HG02870 (cell line): ENCODE measurements at regions not wholly inside any gene's neighbourhood (a gene's known extent, or its start where the extent isn't known, plus 50 kb on each side); places are given as distances from the start of the nearest gene placed in this dataset.
"Not testable (repeated sequence)": the region's sequence is repeated elsewhere in the genome, so short reads cannot be mapped to it uniquely, and the experiment has no call there.

Source experiments
- ATAC-seq: cut with Tn5 transposase; IDR thresholded peaks from one replicate; pipeline ENCODE4 v1.9.1; 2021; ENCODE audit warnings: mild to moderate bottlenecking, moderate library complexity; ENCODE audit not compliant: unreplicated experiment

- ATAC-seq = no peak
These were observed 375.0 kb upstream of the CCNH start for GRCh38 chr5:87787625-87788256.

GRCh38 chr5:87787086-87787485, 374.4 kb upstream of the CCNH start:
- ATAC-seq = no peak

- no peak for ATAC-seq
These were observed 373.7 kb upstream of the CCNH start for GRCh38 chr5:87786471-87786870.

- ATAC-seq = no peak
These were observed 373.0 kb upstream of the CCNH start for GRCh38 chr5:87785554-87786335.

- no peak for ATAC-seq
These were observed 372.3 kb upstream of the CCNH start for GRCh38 chr5:87784879-87785495.

- no peak for ATAC-seq
These were observed 371.6 kb upstream of the CCNH start for GRCh38 chr5:87784311-87784710.

GRCh38 chr5:87782916-87783315, 370.2 kb upstream of the CCNH start:
- ATAC-seq = no peak

GRCh38 chr5:87781976-87782375, 369.2 kb upstream of the CCNH start:
- ATAC-seq = no peak

GRCh38 chr5:87780831-87781760, 368.4 kb upstream of the CCNH start:
- ATAC-seq = peak; percentile 100

GRCh38 chr5:87778876-87779275, 366.1 kb upstream of the CCNH start:
- ATAC-seq = no peak

- ATAC-seq = no peak
These were observed 365.1 kb upstream of the CCNH start for GRCh38 chr5:87777877-87778276.

GRCh38 chr5:87776785-87777184, 364.1 kb upstream of the CCNH start:
- ATAC-seq = no peak

- ATAC-seq = not testable (repeated sequence)
These were observed 363.6 kb upstream of the CCNH start for GRCh38 chr5:87776302-87776701.

- ATAC-seq = no peak
These were observed 362.5 kb upstream of the CCNH start for GRCh38 chr5:87775228-87775627.

GRCh38 chr5:87774804-87775203, 362.1 kb upstream of the CCNH start:
- no peak for ATAC-seq

GRCh38 chr5:87770601-87771121, 357.9 kb upstream of the CCNH start:
- ATAC-seq = no peak

- ATAC-seq = no peak
These were observed 357.4 kb upstream of the CCNH start for GRCh38 chr5:87770016-87770570.

- ATAC-seq = no peak
These were observed 356.4 kb upstream of the CCNH start for GRCh38 chr5:87769157-87769556.

GRCh38 chr5:87768190-87768589, 355.5 kb upstream of the CCNH start:
- no peak for ATAC-seq

GRCh38 chr5:87765009-87765408, 352.3 kb upstream of the CCNH start:
- no peak for ATAC-seq
